GM12878 (cell line): ENCODE measurements at regions not wholly inside any gene's neighbourhood (a gene's known extent, or its start where the extent isn't known, plus 50 kb on each side); places are given as distances from the start of the nearest gene placed in this dataset.

ENCODE experiments used
- ATAC-seq: fragments of 200-7000 bp; cut with Tn5 transposase; 3 replicates; pipeline ENCODE4 v1.9.1; 2020; ENCODE audit warnings: mild to moderate bottlenecking, moderate library complexity
- BruUV-seq: library from RNA; stranded (reverse); fragments of 400-500 nt; replicated peaks from 2 replicates; lab custom pipeline; 2021; lab: Mats Ljungman, UMichigan
- CTCF ChIA-PET: fragments of 300-600 bp; sonication (Branson Sonifier 250); formaldehyde crosslinking; extraction: SDS; loops from one replicate; lab custom pipeline; 2021; ENCODE audit warnings: inconsistent platforms; lab: Yijun Ruan, JAX
- POLR2A ChIA-PET: fragments of 350-600 bp; formaldehyde crosslinking; extraction: SDS; loops from one replicate; lab custom pipeline; 2021; ENCODE audit warnings: inconsistent platforms; lab: Charles Lee
- RAD21 ChIA-PET: fragments of 300-600 bp; sonication (Branson Sonifier 250); formaldehyde crosslinking; loops from one replicate; lab custom pipeline; 2023; ENCODE audit warnings: antibody characterized with exemption; ENCODE audit not compliant: unreplicated experiment; lab: Charles Lee
- SMC1A ChIA-PET: fragments of 300-600 bp; sonication (Branson Sonifier 250); formaldehyde crosslinking; loops from one replicate; lab custom pipeline; 2023; ENCODE audit not compliant: unreplicated experiment, uncharacterized antibody; lab: Charles Lee
- DNase-seq: peaks from one replicate; pipeline ENCODE4 v3.0.0-alpha.2; 2011; ENCODE audit warnings: low read depth, low spot score
- FAIRE-seq: peaks from 3 replicates; lab custom pipeline; 2011; peaks lifted over from hg19 to GRCh38; lab: Jason Lieb, UNC
- H2AFZ ChIP-seq: 2 replicates; pipeline ENCODE4 v1.6.0; 2011; ENCODE audit warnings: low read depth, low read length, control low read depth; ENCODE audit not compliant: control insufficient read depth
- H3K27ac ChIP-seq: 2 replicates; pipeline ENCODE4 v1.5.1; 2011; ENCODE audit warnings: control low read depth; ENCODE audit not compliant: control insufficient read depth, insufficient read depth
- H3K27me3 ChIP-seq, 2 experiments: replicated peaks in 1 of 2; 2 replicates each; pipeline versions ENCODE4 v1.6.0 to v1.6.1; 2011; ENCODE audit warnings: low read length in 1 of 2; ENCODE audit not compliant: control insufficient read depth in 2 of 2, insufficient read depth in 2 of 2
- H3K36me3 ChIP-seq, 2 experiments: 2 replicates each; pipeline ENCODE4 v1.5.1; 2011; ENCODE audit warnings: low read length in 1 of 2; ENCODE audit not compliant: control insufficient read depth in 2 of 2, insufficient read depth in 2 of 2
- H3K4me1 ChIP-seq: 2 replicates; pipeline ENCODE4 v1.6.1; 2011; ENCODE audit warnings: mild to moderate bottlenecking, low read length, moderate library complexity, mixed read lengths; ENCODE audit not compliant: control insufficient read depth, insufficient read depth
- H3K4me2 ChIP-seq: 2 replicates; pipeline ENCODE4 v1.6.0; 2011; ENCODE audit warnings: control low read depth; ENCODE audit not compliant: control insufficient read depth, insufficient read depth
- H3K4me3 ChIP-seq: fragments of 200-600 bp; sonication (generic); 2 replicates; pipeline ENCODE4 v1.5.1; 2016
- H3K79me2 ChIP-seq: 2 replicates; pipeline ENCODE4 v1.6.0; 2011; ENCODE audit warnings: low read length; ENCODE audit not compliant: control insufficient read depth, insufficient read depth
- H3K9ac ChIP-seq: 2 replicates; pipeline ENCODE4 v1.8.0; 2011; ENCODE audit warnings: low read length, control low read depth, mixed read lengths; ENCODE audit not compliant: control insufficient read depth, insufficient read depth
- H3K9me3 ChIP-seq: replicated peaks from 3 replicates; pipeline ENCODE4 v1.5.1; 2011; ENCODE audit warnings: mild to moderate bottlenecking, low read length; ENCODE audit not compliant: control insufficient read depth, insufficient read depth
- H4K20me1 ChIP-seq: 2 replicates; pipeline ENCODE4 v1.6.0; 2011; ENCODE audit not compliant: control insufficient read depth, insufficient read depth
- BACH1 ChIP-seq: fragments of 450-650 bp; IDR thresholded peaks from 2 replicates; pipeline ENCODE4 v1.6.1; 2017; ENCODE audit warnings: mild to moderate bottlenecking, borderline replicate concordance
- BCL11A ChIP-seq: IDR thresholded peaks from 2 replicates; pipeline ENCODE4 v1.6.1; 2011; ENCODE audit warnings: low read depth, low read length
- CBX3 ChIP-seq: fragments of 200-600 bp; sonication (generic); IDR thresholded peaks from 2 replicates; pipeline ENCODE4 v1.6.1; 2016; ENCODE audit warnings: low read depth, borderline replicate concordance
- NR2C1 ChIP-seq: fragments of 450-650 bp; IDR thresholded peaks from 2 replicates; pipeline ENCODE4 v1.6.1; 2017; ENCODE audit warnings: antibody characterized with exemption, mild to moderate bottlenecking, moderate library complexity
- ZNF622 ChIP-seq: fragments of 450-650 bp; IDR thresholded peaks from 2 replicates; pipeline ENCODE4 v1.6.1; 2017; ENCODE audit warnings: mild to moderate bottlenecking, inconsistent platforms
- WGBS: methylation state at CpG from one replicate; pipeline ENCODE4 v1.1.6; 2016; ENCODE audit warnings: low lambda C conversion rate; ENCODE audit not compliant: insufficient replicate concordance, insufficient coverage; ENCODE audit errors: missing lambda C conversion rate; 5-methylcytosine and 5-hydroxymethylcytosine counted together
- in situ Hi-C: fragments of 300-500 bp; cut with MboI; formaldehyde crosslinking; loops from 9 replicates; pipeline ENCODE4 v1.14.3; 2018; ENCODE audit warnings: mixed read lengths
- intact Hi-C: fragments of 100-400 bp; cut with micrococcal nuclease; formaldehyde crosslinking; loops from one replicate; pipeline ENCODE4 v1.14.2; 2022; ENCODE audit not compliant: unreplicated experiment
- TF ChIP-seq, protein P1 (sequence below): fragments of 450-650 bp; IDR thresholded peaks from 2 replicates; pipeline ENCODE4 v1.6.1; 2014; ENCODE audit warnings: mild to moderate bottlenecking
- TF ChIP-seq, protein P2 (sequence below): IDR thresholded peaks from 2 replicates; pipeline ENCODE4 v1.6.1; 2012; ENCODE audit warnings: improper control_type of control experiment, low read depth, low read length; ENCODE audit not compliant: insufficient replicate concordance

GRCh38 chr5:121380066-121380465, 471.6 kb upstream of the FTMT start:
- Histone ChIP-seq H3K4me2 (no peak overlapping the region), H3K4me3 (no peak overlapping the region), H3K9ac (no peak overlapping the region), H3K9me3 (no peaks in the 10 kb centered on the region), H3K4me1 (no peaks in the 10 kb centered on the region), H2AFZ (no peak overlapping the region), H3K27ac (no peak overlapping the region), H4K20me1 (no peaks in the 10 kb centered on the region), H3K36me3 (no peaks in the 10 kb centered on the region), H3K79me2 (no peaks in the 10 kb centered on the region), H3K27me3 (no peaks in the 10 kb centered on the region)
- ChIA-PET RAD21 (no interaction called here), CTCF (no interaction called here), POLR2A (no interaction called here), SMC1A (no interaction called here)
- intact Hi-C loops (no loop called here), in situ Hi-C loops (no loop called here)
- TF ChIP-seq, protein P1, sequence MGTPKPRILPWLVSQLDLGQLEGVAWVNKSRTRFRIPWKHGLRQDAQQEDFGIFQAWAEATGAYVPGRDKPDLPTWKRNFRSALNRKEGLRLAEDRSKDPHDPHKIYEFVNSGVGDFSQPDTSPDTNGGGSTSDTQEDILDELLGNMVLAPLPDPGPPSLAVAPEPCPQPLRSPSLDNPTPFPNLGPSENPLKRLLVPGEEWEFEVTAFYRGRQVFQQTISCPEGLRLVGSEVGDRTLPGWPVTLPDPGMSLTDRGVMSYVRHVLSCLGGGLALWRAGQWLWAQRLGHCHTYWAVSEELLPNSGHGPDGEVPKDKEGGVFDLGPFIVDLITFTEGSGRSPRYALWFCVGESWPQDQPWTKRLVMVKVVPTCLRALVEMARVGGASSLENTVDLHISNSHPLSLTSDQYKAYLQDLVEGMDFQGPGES = no peak
- TF ChIP-seq BCL11A (no peak), BACH1 (no peak), CBX3 (no peak), NR2C1 (no peak), ZNF622 (no peak)
- TF ChIP-seq, protein P2, sequence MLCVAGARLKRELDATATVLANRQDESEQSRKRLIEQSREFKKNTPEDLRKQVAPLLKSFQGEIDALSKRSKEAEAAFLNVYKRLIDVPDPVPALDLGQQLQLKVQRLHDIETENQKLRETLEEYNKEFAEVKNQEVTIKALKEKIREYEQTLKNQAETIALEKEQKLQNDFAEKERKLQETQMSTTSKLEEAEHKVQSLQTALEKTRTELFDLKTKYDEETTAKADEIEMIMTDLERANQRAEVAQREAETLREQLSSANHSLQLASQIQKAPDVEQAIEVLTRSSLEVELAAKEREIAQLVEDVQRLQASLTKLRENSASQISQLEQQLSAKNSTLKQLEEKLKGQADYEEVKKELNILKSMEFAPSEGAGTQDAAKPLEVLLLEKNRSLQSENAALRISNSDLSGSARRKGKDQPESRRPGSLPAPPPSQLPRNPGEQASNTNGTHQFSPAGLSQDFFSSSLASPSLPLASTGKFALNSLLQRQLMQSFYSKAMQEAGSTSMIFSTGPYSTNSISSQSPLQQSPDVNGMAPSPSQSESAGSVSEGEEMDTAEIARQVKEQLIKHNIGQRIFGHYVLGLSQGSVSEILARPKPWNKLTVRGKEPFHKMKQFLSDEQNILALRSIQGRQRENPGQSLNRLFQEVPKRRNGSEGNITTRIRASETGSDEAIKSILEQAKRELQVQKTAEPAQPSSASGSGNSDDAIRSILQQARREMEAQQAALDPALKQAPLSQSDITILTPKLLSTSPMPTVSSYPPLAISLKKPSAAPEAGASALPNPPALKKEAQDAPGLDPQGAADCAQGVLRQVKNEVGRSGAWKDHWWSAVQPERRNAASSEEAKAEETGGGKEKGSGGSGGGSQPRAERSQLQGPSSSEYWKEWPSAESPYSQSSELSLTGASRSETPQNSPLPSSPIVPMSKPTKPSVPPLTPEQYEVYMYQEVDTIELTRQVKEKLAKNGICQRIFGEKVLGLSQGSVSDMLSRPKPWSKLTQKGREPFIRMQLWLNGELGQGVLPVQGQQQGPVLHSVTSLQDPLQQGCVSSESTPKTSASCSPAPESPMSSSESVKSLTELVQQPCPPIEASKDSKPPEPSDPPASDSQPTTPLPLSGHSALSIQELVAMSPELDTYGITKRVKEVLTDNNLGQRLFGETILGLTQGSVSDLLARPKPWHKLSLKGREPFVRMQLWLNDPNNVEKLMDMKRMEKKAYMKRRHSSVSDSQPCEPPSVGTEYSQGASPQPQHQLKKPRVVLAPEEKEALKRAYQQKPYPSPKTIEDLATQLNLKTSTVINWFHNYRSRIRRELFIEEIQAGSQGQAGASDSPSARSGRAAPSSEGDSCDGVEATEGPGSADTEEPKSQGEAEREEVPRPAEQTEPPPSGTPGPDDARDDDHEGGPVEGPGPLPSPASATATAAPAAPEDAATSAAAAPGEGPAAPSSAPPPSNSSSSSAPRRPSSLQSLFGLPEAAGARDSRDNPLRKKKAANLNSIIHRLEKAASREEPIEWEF = no peak
- FAIRE-seq = no peak
- no peak for ATAC-seq
- 42% methylated on average over 2 of the region's 2 CpGs for WGBS
- no TSS peak for BruUV-seq
- DNase-seq = no peak
